Testis (tissue), 2 donors: ENCODE measurements at regions not wholly inside any gene's neighbourhood (a gene's known extent, or its start where the extent isn't known, plus 50 kb on each side); places are given as distances from the start of the nearest gene placed in this dataset.

ENCODE experiments used
- DNase-seq: peaks from one replicate; pipeline ENCODE4 v3.0.0-alpha.2; 2019
- H3K27ac ChIP-seq, 2 donors: fragments of 200-600 bp; sonication (generic); one replicate each; pipeline ENCODE4 v1.5.1; 2019
- H3K27me3 ChIP-seq: fragments of 200-600 bp; sonication (generic); one replicate; pipeline ENCODE4 v1.5.1; 2019
- H3K36me3 ChIP-seq: fragments of 200-600 bp; sonication (generic); one replicate; pipeline ENCODE4 v1.5.1; 2017; ENCODE audit warnings: low read depth; ENCODE audit errors: missing control alignments
- H3K4me1 ChIP-seq: fragments of 200-600 bp; sonication (generic); one replicate; pipeline ENCODE4 v1.5.1; 2019
- H3K4me3 ChIP-seq, 2 donors: fragments of 200-600 bp; sonication (generic); one replicate each; pipeline ENCODE4 v1.5.1; 2017 to 2019
- H3K9me3 ChIP-seq: fragments of 200-600 bp; sonication (generic); one replicate; pipeline ENCODE4 v1.5.1; 2017
- POLR2A ChIP-seq: fragments of 450-650 bp; IDR thresholded peaks from one replicate; pipeline ENCODE4 v1.6.1; 2017; ENCODE audit warnings: antibody characterized with exemption, mild to moderate bottlenecking, moderate library complexity
- WGBS, 2 donors: methylation state at CpG; one replicate each; pipeline ENCODE4 v1.1.5; 2018; 5-methylcytosine and 5-hydroxymethylcytosine counted together
- intact Hi-C: fragments of 100-400 bp; cut with DNase I; formaldehyde crosslinking; loops from one replicate; pipeline ENCODE4 v1.15.1; 2023; ENCODE audit warnings: low total_unique reads
- TF ChIP-seq, protein P1 (sequence below), 3 experiments: fragments of 450-650 bp in 2 of 3; fragments of 200-600 bp in 1 of 3; sonication (generic) in 1 of 3; IDR thresholded peaks; one replicate each; pipeline ENCODE4 v1.5.1; 2016 to 2019; ENCODE audit warnings: antibody characterized with exemption in 3 of 3, mild to moderate bottlenecking in 2 of 3, moderate library complexity in 1 of 3

DNA sequence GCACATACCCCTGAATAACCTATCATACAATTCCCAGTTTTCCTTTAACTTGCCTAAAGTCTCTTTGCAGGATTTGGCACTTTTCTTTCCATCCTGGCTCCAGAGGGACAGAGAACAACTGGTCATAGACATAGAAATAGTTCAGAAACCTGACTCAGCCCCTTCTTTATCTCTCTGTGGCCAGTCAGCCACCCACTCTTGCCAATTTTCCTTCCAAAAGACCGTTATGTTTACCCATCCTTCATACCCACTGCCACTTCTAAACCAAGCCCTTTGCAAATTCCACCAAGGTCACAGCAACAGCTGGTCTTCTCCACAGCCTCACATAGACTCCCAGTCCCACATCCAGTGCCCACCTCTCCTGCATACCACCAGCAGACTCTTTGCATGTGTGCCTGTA lies 127.2 kb upstream of the FGGY start:
- Histone ChIP-seq H3K4me1 (no peaks in the 10 kb centered on the region), H3K4me3 (no peak overlapping the region), H3K36me3 (no peaks in the 10 kb centered on the region), H3K9me3 (no peaks in the 10 kb centered on the region), H3K27ac (no peak overlapping the region), H3K27me3 (no peaks in the 10 kb centered on the region)
- 50 to 55% methylated on average over 1 of the region's 1 CpG for WGBS, 2 donors
- DNase-seq = no peak
- intact Hi-C loops = no loop called here
- no peak for TF ChIP-seq POLR2A
- TF ChIP-seq, protein P1, sequence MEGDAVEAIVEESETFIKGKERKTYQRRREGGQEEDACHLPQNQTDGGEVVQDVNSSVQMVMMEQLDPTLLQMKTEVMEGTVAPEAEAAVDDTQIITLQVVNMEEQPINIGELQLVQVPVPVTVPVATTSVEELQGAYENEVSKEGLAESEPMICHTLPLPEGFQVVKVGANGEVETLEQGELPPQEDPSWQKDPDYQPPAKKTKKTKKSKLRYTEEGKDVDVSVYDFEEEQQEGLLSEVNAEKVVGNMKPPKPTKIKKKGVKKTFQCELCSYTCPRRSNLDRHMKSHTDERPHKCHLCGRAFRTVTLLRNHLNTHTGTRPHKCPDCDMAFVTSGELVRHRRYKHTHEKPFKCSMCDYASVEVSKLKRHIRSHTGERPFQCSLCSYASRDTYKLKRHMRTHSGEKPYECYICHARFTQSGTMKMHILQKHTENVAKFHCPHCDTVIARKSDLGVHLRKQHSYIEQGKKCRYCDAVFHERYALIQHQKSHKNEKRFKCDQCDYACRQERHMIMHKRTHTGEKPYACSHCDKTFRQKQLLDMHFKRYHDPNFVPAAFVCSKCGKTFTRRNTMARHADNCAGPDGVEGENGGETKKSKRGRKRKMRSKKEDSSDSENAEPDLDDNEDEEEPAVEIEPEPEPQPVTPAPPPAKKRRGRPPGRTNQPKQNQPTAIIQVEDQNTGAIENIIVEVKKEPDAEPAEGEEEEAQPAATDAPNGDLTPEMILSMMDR (IDR thresholded peaks at IDR 0.05) = no peak

DNA sequence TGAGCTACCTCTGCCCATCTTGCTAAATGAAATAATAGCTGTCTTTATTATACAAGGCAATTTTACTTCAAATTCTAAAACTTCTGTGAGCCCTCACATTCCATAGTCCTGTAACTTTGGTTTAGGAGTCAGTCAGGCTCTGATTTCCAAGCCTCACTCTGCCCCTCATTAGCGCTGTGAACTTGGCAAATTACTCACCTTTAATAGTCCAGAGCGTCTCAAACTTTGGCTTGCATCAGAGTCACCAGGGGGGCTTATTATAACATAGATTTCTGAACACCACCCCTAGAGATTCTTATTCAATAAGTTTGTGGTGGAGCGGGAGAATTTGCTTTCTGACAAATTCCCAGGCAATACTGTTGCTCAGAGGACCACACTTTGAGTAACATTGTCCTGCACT lies 126.2 kb upstream of the FGGY start:
- TF ChIP-seq, protein P1 (IDR thresholded peaks at IDR 0.05) = no peak
- no peak for TF ChIP-seq POLR2A
- WGBS, 2 donors = 91 to 92% methylated on average over 3 of the region's 3 CpGs
- intact Hi-C loops = no loop called here
- DNase-seq = no peak
- no peaks in the 10 kb centered on the region for H3K9me3 ChIP-seq
- H3K4me3 ChIP-seq = no peak overlapping the region
- H3K27ac ChIP-seq = no peak overlapping the region
- H3K4me1 ChIP-seq = no peaks in the 10 kb centered on the region
- H3K27me3 ChIP-seq = no peaks in the 10 kb centered on the region
- no peaks in the 10 kb centered on the region for H3K36me3 ChIP-seq

DNA sequence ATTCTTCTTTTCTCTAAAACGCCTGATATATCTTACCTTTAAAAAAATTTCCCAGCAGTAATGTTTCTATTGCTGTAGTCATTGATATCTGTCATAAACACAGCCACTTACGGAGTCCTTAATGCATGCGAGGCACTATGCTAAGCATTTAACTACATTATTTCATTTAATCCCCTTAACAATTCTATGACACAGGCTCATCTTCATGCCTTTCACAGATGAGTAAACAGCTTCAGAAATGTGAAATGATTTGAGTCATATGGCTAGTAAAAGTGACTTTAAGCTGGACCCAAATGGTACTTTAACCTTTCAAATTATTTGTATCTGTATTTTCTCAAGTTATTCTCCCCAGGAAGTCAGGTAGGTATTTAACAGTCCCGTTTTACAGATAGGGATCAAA lies 125.1 kb upstream of the FGGY start:
- TF ChIP-seq POLR2A = no peak
- TF ChIP-seq, protein P1 (IDR thresholded peaks at IDR 0.05) = no peak
- Histone ChIP-seq H3K36me3 (no peaks in the 10 kb centered on the region), H3K27ac (no peak overlapping the region), H3K27me3 (no peaks in the 10 kb centered on the region), H3K4me3 (no peak overlapping the region), H3K4me1 (no peaks in the 10 kb centered on the region), H3K9me3 (no peaks in the 10 kb centered on the region)
- no peak for DNase-seq
- intact Hi-C loops = no loop called here
- WGBS, 2 donors = 83 to 85% methylated on average over 4 of the region's 4 CpGs

DNA sequence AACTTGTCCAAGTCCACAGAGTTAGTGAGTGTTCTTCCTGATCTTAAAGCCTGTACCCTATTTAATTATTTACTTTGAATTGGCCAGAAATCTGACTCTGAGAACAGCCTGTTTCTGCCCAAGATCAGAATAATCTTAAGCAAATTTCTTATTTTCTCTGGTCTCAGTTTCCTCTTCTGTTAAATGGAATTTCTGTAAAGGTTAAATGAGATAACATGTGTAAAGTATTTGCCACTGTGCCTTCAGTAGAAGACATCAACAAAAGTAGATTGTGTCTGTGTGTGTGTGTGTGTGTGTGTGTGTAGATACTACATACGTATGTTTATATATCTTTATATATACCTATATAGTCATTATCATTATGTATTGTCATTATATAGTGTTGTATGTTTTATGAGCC lies 124.2 kb upstream of the FGGY start:
- no peak for DNase-seq
- Histone ChIP-seq H3K36me3 (no peaks in the 10 kb centered on the region), H3K27me3 (no peaks in the 10 kb centered on the region), H3K4me3 (no peak overlapping the region), H3K4me1 (no peaks in the 10 kb centered on the region), H3K9me3 (no peaks in the 10 kb centered on the region), H3K27ac (no peak overlapping the region)
- 95 to 96% methylated on average over 1 of the region's 1 CpG for WGBS, 2 donors
- intact Hi-C loops = no loop called here
- TF ChIP-seq, protein P1 (IDR thresholded peaks at IDR 0.05) = no peak
- TF ChIP-seq POLR2A = no peak

DNA sequence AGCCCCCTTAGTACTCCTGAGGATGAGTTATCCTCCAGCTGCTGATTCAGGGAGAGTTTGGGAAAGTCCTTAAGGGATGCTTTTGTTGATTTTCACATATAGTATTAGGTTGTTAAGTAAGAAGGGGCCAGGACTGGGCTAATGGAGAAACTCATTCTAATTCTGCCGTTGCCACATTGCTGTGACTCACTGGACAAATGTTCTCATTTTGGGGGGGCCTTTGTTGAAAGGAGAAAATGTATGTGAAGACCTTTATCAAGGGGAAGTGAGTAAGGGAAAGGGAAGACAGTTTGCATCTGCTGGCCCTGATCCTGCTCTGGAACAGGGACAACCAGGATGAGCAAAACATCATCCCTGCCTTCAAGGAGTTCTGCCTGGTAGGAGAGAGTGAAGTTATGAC lies 123.2 kb upstream of the FGGY start:
- Histone ChIP-seq H3K4me3 (no peak overlapping the region), H3K9me3 (no peaks in the 10 kb centered on the region), H3K27ac (no peak overlapping the region), H3K27me3 (no peaks in the 10 kb centered on the region), H3K36me3 (no peaks in the 10 kb centered on the region), H3K4me1 (no peaks in the 10 kb centered on the region)
- TF ChIP-seq POLR2A = no peak
- TF ChIP-seq, protein P1 (IDR thresholded peaks at IDR 0.05) = no peak
- no peak for DNase-seq
- 63 to 75% methylated on average over 1 of the region's 1 CpG for WGBS, 2 donors
- intact Hi-C loops = no loop called here
